Endodermal cell (in vitro differentiated cells): ENCODE measurements at regions not wholly inside any gene's neighbourhood (a gene's known extent, or its start where the extent isn't known, plus 50 kb on each side); places are given as distances from the start of the nearest gene placed in this dataset.

Experiments
- DNase-seq: peaks from one replicate; pipeline ENCODE4 v3.0.0-alpha.2; 2017
- H3K27ac ChIP-seq: 2 replicates; pipeline ENCODE4 v1.5.1; 2013; ENCODE audit warnings: mild to moderate bottlenecking, low read depth, low read length, moderate library complexity
- H3K27me3 ChIP-seq: 2 replicates; pipeline ENCODE4 v1.6.1; 2013; ENCODE audit warnings: mild to moderate bottlenecking, low read length, moderate library complexity; ENCODE audit not compliant: insufficient read depth, control insufficient read depth, poor library complexity, severe bottlenecking
- H3K36me3 ChIP-seq: 2 replicates; pipeline ENCODE4 v1.7.0; 2013; ENCODE audit warnings: mild to moderate bottlenecking, low read length, moderate library complexity; ENCODE audit not compliant: control insufficient read depth, insufficient read depth
- H3K4me1 ChIP-seq: one replicate; pipeline ENCODE4 v1.7.0; 2013; ENCODE audit warnings: low read length; ENCODE audit not compliant: control insufficient read depth, insufficient read depth
- H3K4me3 ChIP-seq: 2 replicates; pipeline ENCODE4 v1.5.1; 2013; ENCODE audit warnings: mild to moderate bottlenecking, low read length, moderate library complexity
- H3K9ac ChIP-seq: 2 replicates; pipeline ENCODE4 v1.6.1; 2013; ENCODE audit warnings: mild to moderate bottlenecking, low read length, moderate library complexity; ENCODE audit not compliant: poor library complexity, severe bottlenecking; ENCODE audit errors: extremely low read depth
- H3K9me3 ChIP-seq: 2 replicates; pipeline ENCODE4 v1.6.1; 2013; ENCODE audit warnings: mild to moderate bottlenecking, low read length, moderate library complexity; ENCODE audit not compliant: control insufficient read depth
- H3K27ac Mint-ChIP-seq: 2 replicates; pipeline ENCODE4 v1.8.0; 2020; ENCODE audit warnings: mixed read lengths
- H3K27me3 Mint-ChIP-seq: 2 replicates; pipeline ENCODE4 v1.8.0; 2021; ENCODE audit warnings: mild to moderate bottlenecking, mixed read lengths; ENCODE audit not compliant: insufficient read depth
- H3K36me3 Mint-ChIP-seq: 2 replicates; pipeline ENCODE4 v1.8.0; 2020; ENCODE audit warnings: low read depth, mixed read lengths
- H3K4me1 Mint-ChIP-seq: 2 replicates; pipeline ENCODE4 v1.8.0; 2020; ENCODE audit warnings: mixed read lengths
- H3K4me3 Mint-ChIP-seq: 2 replicates; pipeline ENCODE4 v1.8.0; 2020; ENCODE audit warnings: mild to moderate bottlenecking, moderate library complexity, mixed read lengths
- H3K9me3 Mint-ChIP-seq: 2 replicates; pipeline ENCODE4 v1.8.0; 2020; ENCODE audit warnings: mild to moderate bottlenecking, mixed read lengths
- WGBS, 2 experiments: methylation state at CpG; one replicate each; pipeline versions ENCODE4 v1.1.5 to v1.1.7; 2013; ENCODE audit warnings: missing lambda C conversion rate in 2 of 2, mixed read lengths in 1 of 2; ENCODE audit not compliant: insufficient coverage in 1 of 2, insufficient read length in 1 of 2; 5-methylcytosine and 5-hydroxymethylcytosine counted together
- TF ChIP-seq, protein P1 (sequence below): fragments of 200-600 bp; sonication (generic); conservative IDR thresholded peaks from 2 replicates; pipeline ENCODE4 v1.5.0; 2021; ENCODE audit warnings: antibody characterized with exemption, mild to moderate bottlenecking

DNA sequence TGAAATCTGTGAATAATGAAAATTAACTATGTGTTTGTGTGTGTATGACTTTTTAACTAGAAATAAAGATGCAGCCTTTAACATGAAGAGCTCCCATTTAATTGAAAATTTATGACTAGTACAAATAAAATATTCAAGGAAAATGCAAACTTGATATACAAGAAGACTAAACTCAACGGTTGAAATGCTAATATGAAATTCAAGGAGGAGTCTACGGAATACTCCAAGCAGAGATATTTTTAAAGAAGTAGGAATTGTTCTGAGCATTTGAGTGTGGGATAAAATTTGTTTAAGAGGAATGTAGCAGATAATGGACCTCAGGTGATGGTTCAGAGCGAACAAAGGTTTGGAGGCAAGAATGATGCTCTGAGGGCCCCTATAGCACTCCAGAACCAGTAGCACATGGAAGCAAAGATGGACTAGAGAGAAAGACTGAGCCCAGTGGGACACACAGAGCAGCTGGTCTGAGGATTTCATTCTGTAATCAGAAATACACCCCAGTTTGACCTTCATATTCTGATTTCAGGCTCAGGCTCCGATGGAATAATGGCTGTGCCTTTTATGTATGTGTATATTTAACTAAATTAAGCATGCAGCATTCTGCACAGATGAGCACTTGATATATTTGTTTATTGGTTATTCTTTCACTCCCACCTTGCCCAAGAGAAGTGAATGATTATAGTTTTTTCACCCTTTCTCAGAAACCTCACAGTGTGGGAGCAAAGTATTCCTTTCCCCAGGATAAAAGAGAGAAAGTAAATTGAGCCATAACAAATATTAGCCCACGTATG, 227.1 kb downstream of the ZPLD1 start:
- 94 to 100% methylated on average over 4 to 5 of the region's 5 CpGs for WGBS, 2 experiments
- DNase-seq, result no peak
- no peaks in the 10 kb centered on the region for H3K36me3 Mint-ChIP-seq
- no peak overlapping the region for H3K27ac Mint-ChIP-seq
- Histone ChIP-seq H3K9ac (no peak overlapping the region), H3K27me3 (peaks cover 14% of the 10 kb centered on the region), H3K9me3 (no peaks in the 10 kb centered on the region), H3K4me3 (no peak overlapping the region), H3K4me1 (no peaks in the 10 kb centered on the region), H3K27ac (no peak overlapping the region), H3K36me3 (no peaks in the 10 kb centered on the region)
- H3K4me1 Mint-ChIP-seq, result no peaks in the 10 kb centered on the region
- TF ChIP-seq, protein P1, sequence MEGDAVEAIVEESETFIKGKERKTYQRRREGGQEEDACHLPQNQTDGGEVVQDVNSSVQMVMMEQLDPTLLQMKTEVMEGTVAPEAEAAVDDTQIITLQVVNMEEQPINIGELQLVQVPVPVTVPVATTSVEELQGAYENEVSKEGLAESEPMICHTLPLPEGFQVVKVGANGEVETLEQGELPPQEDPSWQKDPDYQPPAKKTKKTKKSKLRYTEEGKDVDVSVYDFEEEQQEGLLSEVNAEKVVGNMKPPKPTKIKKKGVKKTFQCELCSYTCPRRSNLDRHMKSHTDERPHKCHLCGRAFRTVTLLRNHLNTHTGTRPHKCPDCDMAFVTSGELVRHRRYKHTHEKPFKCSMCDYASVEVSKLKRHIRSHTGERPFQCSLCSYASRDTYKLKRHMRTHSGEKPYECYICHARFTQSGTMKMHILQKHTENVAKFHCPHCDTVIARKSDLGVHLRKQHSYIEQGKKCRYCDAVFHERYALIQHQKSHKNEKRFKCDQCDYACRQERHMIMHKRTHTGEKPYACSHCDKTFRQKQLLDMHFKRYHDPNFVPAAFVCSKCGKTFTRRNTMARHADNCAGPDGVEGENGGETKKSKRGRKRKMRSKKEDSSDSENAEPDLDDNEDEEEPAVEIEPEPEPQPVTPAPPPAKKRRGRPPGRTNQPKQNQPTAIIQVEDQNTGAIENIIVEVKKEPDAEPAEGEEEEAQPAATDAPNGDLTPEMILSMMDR, result no peak
- H3K4me3 Mint-ChIP-seq, result no peak overlapping the region
- H3K27me3 Mint-ChIP-seq, result peaks cover 21% of the 10 kb centered on the region
- no peaks in the 10 kb centered on the region for H3K9me3 Mint-ChIP-seq

GRCh38 chr3:102662498-102662772, 227.6 kb downstream of the ZPLD1 start:
- Mint-ChIP-seq H3K36me3 (no peaks in the 10 kb centered on the region), H3K4me3 (no peak overlapping the region), H3K27me3 (peaks cover 25% of the 10 kb centered on the region), H3K4me1 (no peaks in the 10 kb centered on the region), H3K27ac (no peak overlapping the region), H3K9me3 (no peaks in the 10 kb centered on the region)
- no peaks in the 10 kb centered on the region for H3K36me3 ChIP-seq
- no peak for DNase-seq
- H3K27me3 ChIP-seq, result peaks cover 14% of the 10 kb centered on the region
- H3K4me1 ChIP-seq, result no peaks in the 10 kb centered on the region
- H3K9me3 ChIP-seq, result no peaks in the 10 kb centered on the region
- H3K4me3 ChIP-seq, result no peak overlapping the region
- no peak overlapping the region for H3K9ac ChIP-seq
- H3K27ac ChIP-seq, result no peak overlapping the region
- TF ChIP-seq, protein P1, result no peak

DNA sequence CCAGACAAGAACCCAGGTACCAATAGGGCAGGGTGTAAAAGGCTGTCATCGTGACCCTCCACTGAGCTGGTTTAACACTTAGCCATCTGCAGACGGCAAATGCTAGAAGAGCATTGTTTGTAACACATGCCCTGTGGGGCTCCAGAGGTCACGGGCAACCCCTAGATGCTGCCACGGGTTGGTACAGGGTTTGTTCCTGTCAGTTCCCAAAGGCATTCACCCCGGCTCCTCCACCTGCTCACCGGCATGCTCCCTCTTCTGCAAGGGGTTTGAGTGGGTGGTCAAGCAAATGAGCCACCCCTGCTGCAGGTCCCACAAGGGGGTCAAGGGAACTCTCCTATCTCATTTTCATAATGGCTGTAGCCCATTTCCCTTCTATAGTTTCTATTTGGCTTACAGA, 229.3 kb downstream of the ZPLD1 start:
- TF ChIP-seq, protein P1, result no peak
- 93 to 94% methylated on average over 3 to 6 of the region's 6 CpGs for WGBS, 2 experiments

More for the DNA sequence above, 229.3 kb downstream of the ZPLD1 start:
- Histone ChIP-seq H3K4me1 (no peaks in the 10 kb centered on the region), H3K9ac (no peak overlapping the region), H3K27ac (no peak overlapping the region), H3K36me3 (no peaks in the 10 kb centered on the region), H3K4me3 (no peak overlapping the region), H3K27me3 (peaks cover 14% of the 10 kb centered on the region), H3K9me3 (no peaks in the 10 kb centered on the region)
- no peaks in the 10 kb centered on the region for H3K4me1 Mint-ChIP-seq
- H3K9me3 Mint-ChIP-seq, result no peaks in the 10 kb centered on the region
- DNase-seq, result no peak
- no peaks in the 10 kb centered on the region for H3K36me3 Mint-ChIP-seq
- H3K4me3 Mint-ChIP-seq, result no peak overlapping the region
- H3K27me3 Mint-ChIP-seq, result peaks cover 30% of the 10 kb centered on the region
- H3K27ac Mint-ChIP-seq, result no peak overlapping the region
